GM19397 (cell line): ENCODE measurements at regions not wholly inside any gene's neighbourhood (a gene's known extent, or its start where the extent isn't known, plus 50 kb on each side); places are given as distances from the start of the nearest gene placed in this dataset.

Experiments
- ATAC-seq: cut with Tn5 transposase; IDR thresholded peaks from one replicate; pipeline ENCODE4 v1.9.1; 2021; ENCODE audit warnings: mild to moderate bottlenecking, moderate library complexity; ENCODE audit not compliant: unreplicated experiment

- no peak for ATAC-seq
Measured at GRCh38 chr20:58139849-58140786, 88.3 kb downstream of the ANKRD60 start.

- no peak for ATAC-seq
Measured at GRCh38 chr20:58138395-58138794, 90.1 kb downstream of the ANKRD60 start.

- ATAC-seq = no peak
Measured at GRCh38 chr20:58137651-58138265, 90.7 kb downstream of the ANKRD60 start.

- ATAC-seq = no peak
Measured at GRCh38 chr20:58137236-58137635, 91.2 kb downstream of the ANKRD60 start.

- no peak for ATAC-seq
Measured at GRCh38 chr20:58136149-58136484, 92.3 kb downstream of the ANKRD60 start.

GRCh38 chr20:58135441-58136148 is 92.9 kb downstream of the ANKRD60 start:
- no peak for ATAC-seq

- no peak for ATAC-seq
Measured at GRCh38 chr20:58133020-58133808, 95.2 kb downstream of the ANKRD60 start.

- ATAC-seq = no peak
Measured at GRCh38 chr20:58131551-58132142, 96.8 kb downstream of the ANKRD60 start.

GRCh38 chr20:58131151-58131550 is 97.3 kb downstream of the ANKRD60 start:
- ATAC-seq = no peak

- ATAC-seq = no peak
Measured at GRCh38 chr20:58130581-58130980, 97.9 kb downstream of the ANKRD60 start.

- ATAC-seq = no peak
Measured at GRCh38 chr20:58130156-58130555, 98.3 kb downstream of the ANKRD60 start.

- no peak for ATAC-seq
Measured at GRCh38 chr20:58129721-58130151, 98.7 kb downstream of the ANKRD60 start.

- no peak for ATAC-seq
Measured at GRCh38 chr20:58128635-58129625, 99.5 kb downstream of the ANKRD60 start.

- ATAC-seq = no peak
Measured at GRCh38 chr20:58127701-58128111, 100.7 kb downstream of the ANKRD60 start.

- ATAC-seq = no peak
Measured at GRCh38 chr20:58125726-58126125, 102.7 kb downstream of the ANKRD60 start.

GRCh38 chr20:58117944-58118343 is 110.5 kb downstream of the ANKRD60 start:
- ATAC-seq = no peak

- no peak for ATAC-seq
Measured at GRCh38 chr20:58116505-58116904, 111.9 kb downstream of the ANKRD60 start.

- no peak for ATAC-seq
Measured at GRCh38 chr20:58113716-58114115, 114.7 kb downstream of the ANKRD60 start.
